Femur (tissue), 1 donor: ENCODE measurements at regions not wholly inside any gene's neighbourhood (a gene's known extent, or its start where the extent isn't known, plus 50 kb on each side); places are given as distances from the start of the nearest gene placed in this dataset.

Experiments
- DNase-seq: peaks from one replicate; pipeline ENCODE4 v3.0.0-alpha.2; 2017

- no peak for DNase-seq
Measured at GRCh38 chr13:71067165-71067815, 799.7 kb downstream of the DACH1 start.

GRCh38 chr13:71056581-71056980 lies 810.4 kb downstream of the DACH1 start:
- DNase-seq: no peak

DNA sequence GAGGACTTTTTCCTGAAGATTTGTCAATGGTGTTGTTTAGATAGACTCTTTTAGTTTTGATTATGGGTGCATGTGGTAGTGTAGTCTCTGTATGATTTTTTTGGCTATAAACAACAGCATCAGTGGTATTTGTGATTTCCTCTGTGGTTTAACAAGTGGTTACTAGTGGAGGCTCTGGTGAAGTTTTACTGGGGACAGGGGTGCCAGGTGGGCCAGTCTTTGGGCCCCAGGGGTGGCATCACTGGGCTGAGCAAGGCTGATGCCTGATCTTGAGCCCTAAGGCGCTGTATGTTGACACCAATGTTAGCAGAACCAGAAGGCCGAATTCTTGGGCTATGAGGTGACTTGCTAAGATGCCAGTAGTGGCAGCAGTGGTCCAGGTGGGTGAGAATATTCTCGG lies 811.4 kb downstream of the DACH1 start:
- no peak for DNase-seq

- no peak for DNase-seq
Measured at GRCh38 chr13:71055047-71055446, 812.0 kb downstream of the DACH1 start.

DNA sequence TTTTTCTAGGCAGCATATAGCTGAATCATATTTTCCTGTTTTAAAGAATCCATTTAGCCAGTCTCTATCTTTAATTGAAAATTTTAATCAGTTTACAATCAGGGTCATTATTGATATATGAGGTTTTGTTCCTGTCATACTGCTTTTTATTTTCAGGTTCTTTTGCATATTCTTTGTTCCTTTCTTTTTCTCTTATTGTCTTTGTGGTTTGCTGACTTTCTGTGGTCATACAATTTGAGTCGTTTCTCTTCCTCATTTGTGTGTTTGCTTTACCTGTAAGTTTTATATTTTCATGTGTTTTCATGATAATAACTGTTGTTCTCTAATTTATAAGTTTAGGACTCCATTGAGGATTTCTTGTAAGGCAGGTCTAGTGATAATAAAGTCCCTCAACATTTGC lies 812.6 kb downstream of the DACH1 start:
- no peak for DNase-seq

- no peak for DNase-seq
Measured at GRCh38 chr13:71051573-71051972, 815.4 kb downstream of the DACH1 start.

DNA sequence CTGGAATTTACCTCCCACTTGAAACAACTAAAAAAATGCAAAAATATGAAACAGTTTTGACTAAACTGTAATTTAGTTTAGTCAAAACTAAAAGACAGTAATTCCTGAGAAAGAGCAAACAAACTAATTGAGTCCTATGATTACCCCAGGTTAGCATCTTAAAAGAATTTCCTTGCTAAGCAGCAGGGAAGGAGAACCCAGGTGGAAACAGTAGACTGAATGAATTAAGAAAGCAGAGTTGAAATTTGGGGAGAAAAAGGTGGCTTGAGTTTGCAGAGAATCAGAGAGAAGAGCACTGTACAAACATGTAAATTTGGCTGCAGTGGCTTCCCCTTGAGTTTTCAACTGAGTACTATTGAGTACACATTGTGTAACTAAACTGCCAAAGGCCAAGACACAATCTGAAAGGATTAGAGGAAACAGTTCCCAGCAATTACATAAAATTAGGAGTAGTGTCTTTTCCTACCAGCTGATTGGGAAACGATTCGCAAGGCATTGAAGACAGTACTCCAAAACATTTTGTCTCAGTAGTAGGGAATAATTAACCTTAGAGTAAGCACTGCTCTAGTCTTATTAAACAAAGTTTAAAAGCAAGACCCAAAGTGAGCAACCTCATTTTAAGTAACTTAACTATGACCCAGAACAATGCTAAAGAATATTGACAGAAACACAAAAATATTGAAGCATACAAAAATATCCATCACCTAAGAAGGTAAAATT lies 820.5 kb downstream of the DACH1 start:
- no peak for DNase-seq

GRCh38 chr13:71045101-71045500 lies 821.9 kb downstream of the DACH1 start:
- DNase-seq: no peak

- no peak for DNase-seq
Measured at GRCh38 chr13:71039440-71039839, 827.6 kb downstream of the DACH1 start.

- no peak for DNase-seq
Measured at GRCh38 chr13:71034018-71034417, 833.0 kb downstream of the DACH1 start.

GRCh38 chr13:71033026-71033425 lies 834.0 kb downstream of the DACH1 start:
- no peak for DNase-seq

DNA sequence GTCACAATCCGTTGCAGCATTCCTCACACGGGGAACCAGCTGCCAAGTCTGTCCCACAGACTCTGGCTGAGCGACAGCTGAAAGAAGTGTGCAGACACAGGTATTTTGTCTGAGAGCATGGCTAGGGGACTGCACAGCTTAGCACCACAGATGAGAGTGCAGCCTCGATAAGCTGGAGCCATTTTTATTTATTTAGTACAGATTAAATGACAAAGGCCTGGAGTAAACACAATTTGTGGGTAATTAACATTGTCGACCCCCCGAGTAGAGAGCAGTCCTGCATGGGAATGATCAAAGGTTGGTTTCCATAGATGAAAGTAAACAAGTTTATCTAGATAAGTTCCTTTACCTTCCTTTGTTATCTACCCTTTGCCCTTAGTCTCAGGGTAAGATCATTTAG lies 836.2 kb downstream of the DACH1 start:
- DNase-seq: no peak

- no peak for DNase-seq
Measured at GRCh38 chr13:71028884-71029283, 838.1 kb downstream of the DACH1 start.

DNA sequence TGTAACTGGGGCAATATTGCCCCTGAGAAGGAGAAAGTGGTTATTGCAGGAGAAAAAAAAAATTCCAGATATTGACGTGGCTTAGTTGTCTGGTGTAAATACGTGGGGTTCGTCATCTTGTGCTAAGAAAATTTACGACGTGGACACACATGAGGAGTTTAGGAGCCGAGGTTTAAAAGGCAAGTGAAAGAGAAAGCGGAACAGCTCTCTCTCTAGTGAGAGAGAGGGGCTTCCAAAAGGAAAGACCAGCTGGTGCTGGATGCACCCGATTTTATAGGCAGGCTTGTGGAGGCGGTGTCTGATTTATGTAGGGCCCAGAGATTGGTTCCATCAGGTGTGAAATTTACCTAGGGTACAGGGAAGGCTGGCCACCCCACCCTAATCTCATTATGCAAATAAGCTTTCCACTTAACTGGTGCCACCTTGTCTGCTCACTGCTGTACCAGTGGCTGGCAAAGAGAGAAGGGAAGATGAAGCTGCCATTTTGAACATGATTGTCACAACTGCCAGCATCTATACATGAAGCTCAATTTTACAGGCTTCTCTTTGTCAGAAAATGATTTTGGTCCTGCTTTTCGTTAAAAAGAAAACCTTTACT lies 845.1 kb downstream of the DACH1 start:
- DNase-seq: no peak

- no peak for DNase-seq
Measured at GRCh38 chr13:71018995-71019394, 848.0 kb downstream of the DACH1 start.

DNA sequence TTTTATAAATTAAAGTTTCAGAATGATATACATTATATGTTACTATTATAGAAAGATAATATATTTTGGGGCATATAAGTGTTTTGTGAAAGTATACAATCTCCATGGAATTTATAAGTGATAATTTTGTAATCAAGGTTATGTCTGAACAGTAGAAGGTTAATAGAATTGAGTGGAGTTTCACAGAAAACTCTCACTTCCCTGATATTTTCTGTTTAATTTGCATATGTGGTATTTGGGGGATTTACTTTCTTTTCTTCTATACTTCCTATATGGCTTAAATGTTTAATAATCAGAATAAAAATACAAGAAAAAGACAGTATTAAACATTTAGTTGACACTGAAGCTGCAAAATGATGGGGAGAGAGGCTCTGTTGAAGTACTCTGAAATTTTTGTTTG lies 848.5 kb downstream of the DACH1 start:
- DNase-seq: no peak

DNA sequence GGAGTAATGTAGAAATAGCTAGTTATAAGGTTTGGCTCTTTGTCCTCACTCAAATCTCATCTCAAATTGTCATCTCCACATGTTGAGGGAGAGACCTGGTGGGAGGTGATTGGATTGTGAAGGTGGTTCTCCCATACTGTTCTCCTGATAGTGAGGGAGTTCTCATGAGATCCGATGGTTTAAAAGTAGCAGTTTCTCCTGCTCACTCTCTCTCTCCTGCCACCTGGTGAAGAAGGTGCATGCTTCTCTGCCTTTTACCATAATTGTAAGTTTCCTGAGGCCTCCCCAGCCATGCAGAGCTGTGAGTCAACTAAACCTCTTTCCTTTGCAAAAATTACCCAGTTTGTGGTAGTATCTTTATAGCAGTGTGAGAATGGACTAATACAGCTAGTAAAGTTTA lies 849.4 kb downstream of the DACH1 start:
- no peak for DNase-seq

GRCh38 chr13:71015516-71015915 lies 851.5 kb downstream of the DACH1 start:
- DNase-seq: no peak

GRCh38 chr13:71015021-71015420 lies 852.0 kb downstream of the DACH1 start:
- no peak for DNase-seq

- no peak for DNase-seq
Measured at GRCh38 chr13:71005919-71006318, 861.1 kb downstream of the DACH1 start.

GRCh38 chr13:70995338-70995737 lies 871.7 kb downstream of the DACH1 start:
- DNase-seq: no peak

- DNase-seq: no peak
Measured at GRCh38 chr13:70994191-70994590, 872.8 kb downstream of the DACH1 start.

GRCh38 chr13:70987043-70987442 lies 878.8 kb upstream of the KLHL1 start:
- no peak for DNase-seq

DNA sequence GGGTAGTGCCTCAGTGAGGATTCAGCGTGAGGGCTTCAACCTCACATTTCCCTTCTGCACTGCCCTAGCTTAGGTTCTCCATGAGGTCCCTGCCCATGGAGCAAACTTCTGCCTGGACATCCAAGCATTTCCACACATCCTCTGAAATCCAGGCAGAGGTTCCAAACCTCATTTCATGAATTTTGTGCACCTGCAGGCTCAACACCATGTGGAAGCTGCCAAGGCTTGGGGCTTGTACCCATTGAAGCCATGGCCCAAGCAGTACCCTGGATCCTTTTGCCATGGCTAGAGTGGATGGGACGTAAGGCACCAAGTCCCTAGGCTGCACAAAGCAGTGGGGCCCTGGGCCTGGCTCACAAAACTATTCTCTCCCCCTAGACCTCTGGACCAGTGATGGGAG lies 877.1 kb upstream of the KLHL1 start:
- no peak for DNase-seq
